Fibroblast of lung (primary cell): ENCODE measurements at regions not wholly inside any gene's neighbourhood (a gene's known extent, or its start where the extent isn't known, plus 50 kb on each side); places are given as distances from the start of the nearest gene placed in this dataset.

Source experiments
- EZH2 ChIP-seq: IDR thresholded peaks from 2 replicates; pipeline ENCODE4 v1.5.1; 2012; ENCODE audit warnings: low read length, control low read depth, mild to moderate bottlenecking; ENCODE audit errors: missing control alignments
- TF ChIP-seq, protein P1 (sequence below), 2 donors: IDR thresholded peaks in 1 of 2; conservative IDR thresholded peaks in 1 of 2; 1 replicate in 1 of 2; 2 replicates in 1 of 2; pipeline ENCODE4 v1.5.1; 2011 to 2012; ENCODE audit warnings: low read length in 2 of 2, control low read depth in 1 of 2, inconsistent platforms in 1 of 2, low read depth in 1 of 2, mild to moderate bottlenecking in 1 of 2

DNA sequence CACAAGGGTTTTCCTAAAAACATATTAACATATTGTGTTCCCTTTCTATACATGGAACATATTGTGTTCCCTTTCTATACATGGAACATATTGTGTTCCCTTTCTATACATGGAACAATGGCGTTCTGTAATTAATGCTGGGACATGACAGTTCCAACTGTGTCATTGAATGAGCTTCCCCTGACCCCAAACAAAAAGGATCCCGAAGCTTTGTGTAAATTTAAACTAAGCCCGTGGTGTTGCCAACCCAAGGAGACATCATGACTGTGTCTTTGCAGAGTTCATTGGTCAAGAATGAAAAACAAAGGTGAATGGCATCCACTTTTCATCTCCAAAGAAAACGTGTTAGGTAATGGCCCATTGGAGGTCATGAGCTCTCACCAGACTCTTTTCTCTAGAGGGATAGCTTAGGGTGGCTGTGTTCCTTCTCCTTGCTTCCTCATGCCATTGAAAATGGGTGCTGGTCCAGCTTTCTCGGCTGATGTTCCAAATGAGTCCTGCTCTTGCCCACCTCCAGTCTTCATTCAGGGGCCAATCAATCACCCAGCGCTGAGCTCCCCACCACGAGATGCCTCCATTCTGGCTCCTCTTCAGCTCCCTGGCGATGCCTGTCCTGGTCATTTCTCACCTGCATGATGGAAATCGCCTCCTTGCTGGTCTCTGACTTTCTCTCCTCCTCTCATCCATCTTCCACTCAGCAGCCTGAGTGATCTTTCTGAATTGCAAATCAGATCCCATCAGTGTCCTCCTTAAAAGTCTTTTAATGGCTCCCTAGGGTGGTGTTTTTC lies 156.1 kb downstream of the VRK1 start:
- TF ChIP-seq, protein P1, sequence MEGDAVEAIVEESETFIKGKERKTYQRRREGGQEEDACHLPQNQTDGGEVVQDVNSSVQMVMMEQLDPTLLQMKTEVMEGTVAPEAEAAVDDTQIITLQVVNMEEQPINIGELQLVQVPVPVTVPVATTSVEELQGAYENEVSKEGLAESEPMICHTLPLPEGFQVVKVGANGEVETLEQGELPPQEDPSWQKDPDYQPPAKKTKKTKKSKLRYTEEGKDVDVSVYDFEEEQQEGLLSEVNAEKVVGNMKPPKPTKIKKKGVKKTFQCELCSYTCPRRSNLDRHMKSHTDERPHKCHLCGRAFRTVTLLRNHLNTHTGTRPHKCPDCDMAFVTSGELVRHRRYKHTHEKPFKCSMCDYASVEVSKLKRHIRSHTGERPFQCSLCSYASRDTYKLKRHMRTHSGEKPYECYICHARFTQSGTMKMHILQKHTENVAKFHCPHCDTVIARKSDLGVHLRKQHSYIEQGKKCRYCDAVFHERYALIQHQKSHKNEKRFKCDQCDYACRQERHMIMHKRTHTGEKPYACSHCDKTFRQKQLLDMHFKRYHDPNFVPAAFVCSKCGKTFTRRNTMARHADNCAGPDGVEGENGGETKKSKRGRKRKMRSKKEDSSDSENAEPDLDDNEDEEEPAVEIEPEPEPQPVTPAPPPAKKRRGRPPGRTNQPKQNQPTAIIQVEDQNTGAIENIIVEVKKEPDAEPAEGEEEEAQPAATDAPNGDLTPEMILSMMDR (conservative IDR thresholded peaks at IDR 0.05 in 1 of 2, IDR thresholded peaks at IDR 0.05 in 1 of 2; ENCODE audit: low read depth in 1 of 2, low read length in 2 of 2): no peak
- TF ChIP-seq EZH2: no peak
